ENCODE measurements at regions not wholly inside any gene's neighbourhood (a gene's known extent, or its start where the extent isn't known, plus 50 kb on each side); places are given as distances from the start of the nearest gene placed in this dataset.

DNA sequence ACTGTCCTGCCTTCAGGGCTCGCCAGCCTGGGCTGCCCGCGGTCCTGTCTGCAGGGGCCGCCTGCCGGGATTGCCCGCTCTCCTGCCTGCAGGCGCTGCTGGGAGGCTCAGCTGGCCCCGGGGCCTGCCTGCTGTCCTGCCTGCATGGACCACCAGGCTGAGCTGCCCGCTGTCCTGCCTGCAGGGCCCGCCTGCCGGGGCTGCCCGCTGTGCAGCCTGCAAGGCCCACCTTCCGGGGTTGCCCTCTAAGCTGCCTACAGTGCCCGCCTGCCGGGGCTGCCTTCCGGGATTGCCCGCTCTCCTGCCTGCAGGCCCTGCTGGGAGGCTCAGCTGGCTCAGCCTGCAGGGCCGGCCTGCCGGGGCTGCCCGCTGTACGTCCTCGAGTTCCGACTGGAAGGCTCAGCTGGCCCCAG, 164.4 kb downstream of the GLRX3 start:
- no peak overlapping the region for H3K4me3 ChIP-seq (ENCODE audit: low read length)
- H3K23ac ChIP-seq (ENCODE audit: low read length) = no peak overlapping the region
- no peak overlapping the region for H2BK5ac ChIP-seq (ENCODE audit: low read length)
- no peak overlapping the region for H3K9ac ChIP-seq (ENCODE audit: low read length)
- no CpG with 5 or more reads among the region's 23 CpGs for WGBS (ENCODE audit: extremely low coverage, insufficient coverage, low lambda C conversion rate)
- H4K8ac ChIP-seq (ENCODE audit: low read depth, low read length) = no peak overlapping the region
- H3K79me1 ChIP-seq (ENCODE audit: low read length) = no peaks in the 10 kb centered on the region
- DNase-seq = no peak
- no peaks in the 10 kb centered on the region for H3K27me3 ChIP-seq (ENCODE audit: insufficient read depth, low read length, poor library complexity)
- no peak overlapping the region for H2AK5ac ChIP-seq (ENCODE audit: low read length)
- H3K4ac ChIP-seq (ENCODE audit: low read depth, low read length) = no peak overlapping the region
- no peak overlapping the region for H4K5ac ChIP-seq (ENCODE audit: low read length)
- H3K79me2 ChIP-seq (ENCODE audit: control insufficient read depth, insufficient read depth, low read length) = no peaks in the 10 kb centered on the region
- H2BK120ac ChIP-seq (ENCODE audit: low read depth, low read length) = no peak overlapping the region
- H3K56ac ChIP-seq (ENCODE audit: low read length) = no peak overlapping the region
- H2BK15ac ChIP-seq (replicated peaks; ENCODE audit: low read depth) = no peak overlapping the region
- no peak overlapping the region for H3K18ac ChIP-seq (ENCODE audit: low read length)
- no peak overlapping the region for H3K27ac ChIP-seq (ENCODE audit: low read depth, low read length)
- no peaks in the 10 kb centered on the region for H3K4me1 ChIP-seq (ENCODE audit: control insufficient read depth, low read depth, low read length)
- H3K36me3 ChIP-seq (ENCODE audit: control insufficient read depth, insufficient read depth, low read length) = no peaks in the 10 kb centered on the region
- no peak overlapping the region for H3K4me2 ChIP-seq (ENCODE audit: low read length)

DNA sequence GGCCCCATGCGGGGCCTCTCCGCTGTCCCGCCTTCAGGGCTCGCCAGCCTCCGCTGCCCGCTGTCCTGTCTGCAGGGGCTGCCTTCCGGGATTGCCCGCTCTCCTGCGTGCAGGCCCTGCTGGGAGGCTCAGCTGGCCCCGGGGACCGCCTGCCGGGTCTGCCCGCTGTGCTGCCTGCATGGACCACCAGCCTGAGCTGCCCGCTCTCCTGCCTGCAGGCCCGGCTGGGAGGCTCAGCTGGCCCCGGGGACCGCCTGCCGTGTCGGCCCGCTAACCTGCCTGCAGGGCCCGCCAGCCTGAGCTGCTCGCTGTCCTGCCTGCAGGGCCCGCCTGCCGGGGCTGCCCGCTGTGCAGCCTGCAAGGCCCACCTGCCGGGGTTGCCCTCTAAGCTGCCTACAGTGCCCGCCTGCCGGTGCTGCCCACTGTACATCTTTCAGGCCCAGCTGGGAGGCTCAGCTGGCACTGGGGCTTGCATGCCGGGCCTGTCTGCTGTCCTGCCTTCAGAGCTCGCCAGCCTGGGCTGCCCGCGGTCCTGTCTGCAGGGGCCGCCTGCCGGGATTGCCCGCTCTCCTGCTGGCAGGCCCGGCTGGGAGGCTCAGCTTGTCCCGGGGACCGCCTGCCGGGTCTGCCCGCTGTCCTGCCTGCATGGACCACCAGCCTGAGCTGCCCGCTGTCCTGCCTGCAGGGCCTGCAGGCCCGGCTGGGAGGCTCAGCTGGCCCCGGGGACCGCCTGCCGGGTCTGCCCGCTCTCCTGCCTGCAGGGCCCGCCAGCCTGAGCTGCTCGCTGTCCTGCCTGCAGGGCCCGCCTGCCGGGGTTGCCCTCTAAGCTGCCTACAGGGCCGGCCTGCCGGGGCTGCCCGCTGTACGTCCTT, 165.1 kb downstream of the GLRX3 start:
- no peaks in the 10 kb centered on the region for H3K79me2 ChIP-seq (ENCODE audit: control insufficient read depth, insufficient read depth, low read length)
- H3K56ac ChIP-seq (ENCODE audit: low read length) = no peak overlapping the region
- no peak overlapping the region for H2BK5ac ChIP-seq (ENCODE audit: low read length)
- H3K4ac ChIP-seq (ENCODE audit: low read depth, low read length) = no peak overlapping the region
- no peak overlapping the region for H2AK5ac ChIP-seq (ENCODE audit: low read length)
- H3K4me1 ChIP-seq (ENCODE audit: control insufficient read depth, low read depth, low read length) = no peaks in the 10 kb centered on the region
- H3K36me3 ChIP-seq (ENCODE audit: control insufficient read depth, insufficient read depth, low read length) = no peaks in the 10 kb centered on the region
- H3K4me2 ChIP-seq (ENCODE audit: low read length) = no peak overlapping the region
- no peak overlapping the region for H3K9ac ChIP-seq (ENCODE audit: low read length)
- H2BK15ac ChIP-seq (replicated peaks; ENCODE audit: low read depth) = no peak overlapping the region
- no peak overlapping the region for H4K5ac ChIP-seq (ENCODE audit: low read length)
- no peaks in the 10 kb centered on the region for H3K27me3 ChIP-seq (ENCODE audit: insufficient read depth, low read length, poor library complexity)
- H3K27ac ChIP-seq (ENCODE audit: low read depth, low read length) = no peak overlapping the region
- H3K23ac ChIP-seq (ENCODE audit: low read length) = no peak overlapping the region
- no peak overlapping the region for H3K18ac ChIP-seq (ENCODE audit: low read length)
- H3K4me3 ChIP-seq (ENCODE audit: low read length) = no peak overlapping the region
- no CpG with 5 or more reads among the region's 54 CpGs for WGBS (ENCODE audit: extremely low coverage, insufficient coverage, low lambda C conversion rate)
- H3K79me1 ChIP-seq (ENCODE audit: low read length) = no peaks in the 10 kb centered on the region
- no peak overlapping the region for H4K8ac ChIP-seq (ENCODE audit: low read depth, low read length)
- no peak for DNase-seq
- no peak overlapping the region for H2BK120ac ChIP-seq (ENCODE audit: low read depth, low read length)

DNA sequence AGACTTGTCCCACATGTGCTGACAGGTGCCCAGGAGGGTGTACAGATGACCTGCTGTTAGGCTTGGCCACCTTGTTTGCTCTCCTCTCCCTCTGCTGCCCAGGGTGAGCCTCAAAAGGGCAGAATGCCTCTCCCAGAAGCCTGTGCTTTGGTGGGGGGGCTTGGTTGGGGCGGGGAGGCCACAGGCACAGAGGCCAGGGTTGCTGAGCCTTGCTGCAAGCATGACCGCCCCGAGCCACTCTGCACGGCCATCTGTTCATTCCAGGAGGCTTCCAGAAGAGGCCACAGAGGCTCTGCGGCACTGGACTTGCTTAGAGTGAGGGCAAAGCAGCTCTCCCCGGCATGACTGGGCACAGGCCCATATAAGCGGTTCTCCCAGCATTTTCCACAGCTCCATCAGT, 190.8 kb downstream of the GLRX3 start:
- no peak overlapping the region for H3K4ac ChIP-seq (ENCODE audit: low read depth, low read length)
- no peak overlapping the region for H2BK120ac ChIP-seq (ENCODE audit: low read depth, low read length)
- no peak overlapping the region for H2BK5ac ChIP-seq (ENCODE audit: low read length)
- H2BK15ac ChIP-seq (replicated peaks; ENCODE audit: low read depth) = no peak overlapping the region
- no CpG with 5 or more reads among the region's 7 CpGs for WGBS (ENCODE audit: extremely low coverage, insufficient coverage, low lambda C conversion rate)
- no peak overlapping the region for H4K5ac ChIP-seq (ENCODE audit: low read length)
- H2AK5ac ChIP-seq (ENCODE audit: low read length) = no peak overlapping the region
- no peaks in the 10 kb centered on the region for H3K79me1 ChIP-seq (ENCODE audit: low read length)
- DNase-seq = no peak
- no peak overlapping the region for H3K4me2 ChIP-seq (ENCODE audit: low read length)
- no peak overlapping the region for H3K27ac ChIP-seq (ENCODE audit: low read depth, low read length)
- no peak overlapping the region for H3K9ac ChIP-seq (ENCODE audit: low read length)
- H4K8ac ChIP-seq (ENCODE audit: low read depth, low read length) = no peak overlapping the region
- H3K27me3 ChIP-seq (ENCODE audit: insufficient read depth, low read length, poor library complexity) = no peaks in the 10 kb centered on the region
- H3K36me3 ChIP-seq (ENCODE audit: control insufficient read depth, insufficient read depth, low read length) = no peaks in the 10 kb centered on the region
- no peak overlapping the region for H3K18ac ChIP-seq (ENCODE audit: low read length)
- H3K23ac ChIP-seq (ENCODE audit: low read length) = no peak overlapping the region
- no peaks in the 10 kb centered on the region for H3K79me2 ChIP-seq (ENCODE audit: control insufficient read depth, insufficient read depth, low read length)
- no peak overlapping the region for H3K56ac ChIP-seq (ENCODE audit: low read length)
- no peak overlapping the region for H3K4me3 ChIP-seq (ENCODE audit: low read length)
- no peaks in the 10 kb centered on the region for H3K4me1 ChIP-seq (ENCODE audit: control insufficient read depth, low read depth, low read length)

DNA sequence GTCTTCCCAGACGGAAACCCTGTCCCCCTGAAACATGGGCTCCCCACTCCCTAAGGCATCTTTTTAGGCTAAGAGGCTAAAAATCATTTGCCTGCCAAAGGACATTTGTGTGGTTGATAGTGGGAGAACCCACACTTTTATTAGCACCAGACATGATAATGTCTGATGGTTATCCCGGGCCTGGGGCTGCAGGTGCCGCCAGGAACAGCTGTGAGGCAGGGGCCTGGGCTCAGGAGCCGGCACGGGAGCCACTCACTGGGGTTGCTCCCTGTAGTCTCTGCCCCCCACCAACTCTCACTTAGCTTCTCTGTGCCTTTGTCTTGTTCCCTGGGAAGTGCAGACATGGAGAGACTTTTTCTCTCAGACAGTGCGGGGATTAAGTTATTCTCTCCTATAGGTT, 193.6 kb downstream of the GLRX3 start:
- Histone ChIP-seq H3K79me1 (ENCODE audit: low read length) (no peaks in the 10 kb centered on the region), H3K4me3 (ENCODE audit: low read length) (no peak overlapping the region), H3K79me2 (ENCODE audit: control insufficient read depth, insufficient read depth, low read length) (no peaks in the 10 kb centered on the region), H3K36me3 (ENCODE audit: control insufficient read depth, insufficient read depth, low read length) (no peaks in the 10 kb centered on the region), H2BK15ac (replicated peaks; ENCODE audit: low read depth) (no peak overlapping the region), H4K8ac (ENCODE audit: low read depth, low read length) (no peak overlapping the region), H3K56ac (ENCODE audit: low read length) (no peak overlapping the region), H3K4me2 (ENCODE audit: low read length) (no peak overlapping the region), H3K27me3 (ENCODE audit: insufficient read depth, low read length, poor library complexity) (no peaks in the 10 kb centered on the region), H2BK120ac (ENCODE audit: low read depth, low read length) (no peak overlapping the region), H2AK5ac (ENCODE audit: low read length) (no peak overlapping the region), H3K27ac (ENCODE audit: low read depth, low read length) (no peak overlapping the region), H3K23ac (ENCODE audit: low read length) (no peak overlapping the region), H2BK5ac (ENCODE audit: low read length) (no peak overlapping the region), H3K4ac (ENCODE audit: low read depth, low read length) (no peak overlapping the region), H3K9ac (ENCODE audit: low read length) (no peak overlapping the region), H4K5ac (ENCODE audit: low read length) (no peak overlapping the region), H3K18ac (ENCODE audit: low read length) (no peak overlapping the region), H3K4me1 (ENCODE audit: control insufficient read depth, low read depth, low read length) (no peaks in the 10 kb centered on the region)
- no peak for DNase-seq
- WGBS (ENCODE audit: extremely low coverage, insufficient coverage, low lambda C conversion rate) = no CpG with 5 or more reads among the region's 6 CpGs

DNA sequence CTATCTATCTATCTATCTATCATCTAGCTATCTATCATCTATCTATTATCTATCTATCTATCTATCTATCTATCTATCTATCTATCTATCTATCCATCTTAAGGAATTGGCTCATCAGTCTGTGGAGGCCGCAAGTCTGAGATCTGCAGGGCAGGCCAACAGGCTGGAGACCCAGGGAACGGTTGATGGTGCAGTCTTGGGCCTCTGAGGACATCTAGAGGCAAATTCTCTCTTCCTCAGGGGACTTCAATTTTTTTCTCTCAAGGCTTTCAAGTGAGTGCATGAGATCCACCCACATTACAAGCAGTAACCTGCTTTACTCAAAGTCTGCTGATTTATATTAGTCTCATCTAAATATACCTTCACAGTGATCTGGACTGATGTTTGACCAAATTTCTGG, 197.0 kb downstream of the GLRX3 start:
- WGBS (ENCODE audit: extremely low coverage, insufficient coverage, low lambda C conversion rate) = no CpG with 5 or more reads among the region's 2 CpGs
- Histone ChIP-seq H3K23ac (ENCODE audit: low read length) (no peak overlapping the region), H2BK120ac (ENCODE audit: low read depth, low read length) (no peak overlapping the region), H3K27me3 (ENCODE audit: insufficient read depth, low read length, poor library complexity) (no peaks in the 10 kb centered on the region), H3K4me3 (ENCODE audit: low read length) (no peak overlapping the region), H3K4me2 (ENCODE audit: low read length) (no peak overlapping the region), H3K4me1 (ENCODE audit: control insufficient read depth, low read depth, low read length) (no peaks in the 10 kb centered on the region), H2AK5ac (ENCODE audit: low read length) (no peak overlapping the region), H4K5ac (ENCODE audit: low read length) (no peak overlapping the region), H4K8ac (ENCODE audit: low read depth, low read length) (no peak overlapping the region), H3K27ac (ENCODE audit: low read depth, low read length) (no peak overlapping the region), H3K79me2 (ENCODE audit: control insufficient read depth, insufficient read depth, low read length) (no peaks in the 10 kb centered on the region), H3K36me3 (ENCODE audit: control insufficient read depth, insufficient read depth, low read length) (no peaks in the 10 kb centered on the region), H3K9ac (ENCODE audit: low read length) (no peak overlapping the region), H3K4ac (ENCODE audit: low read depth, low read length) (no peak overlapping the region), H2BK15ac (replicated peaks; ENCODE audit: low read depth) (no peak overlapping the region), H3K18ac (ENCODE audit: low read length) (no peak overlapping the region), H3K79me1 (ENCODE audit: low read length) (no peaks in the 10 kb centered on the region), H2BK5ac (ENCODE audit: low read length) (no peak overlapping the region), H3K56ac (ENCODE audit: low read length) (no peak overlapping the region)
- peak; percentile 75 for DNase-seq

DNA sequence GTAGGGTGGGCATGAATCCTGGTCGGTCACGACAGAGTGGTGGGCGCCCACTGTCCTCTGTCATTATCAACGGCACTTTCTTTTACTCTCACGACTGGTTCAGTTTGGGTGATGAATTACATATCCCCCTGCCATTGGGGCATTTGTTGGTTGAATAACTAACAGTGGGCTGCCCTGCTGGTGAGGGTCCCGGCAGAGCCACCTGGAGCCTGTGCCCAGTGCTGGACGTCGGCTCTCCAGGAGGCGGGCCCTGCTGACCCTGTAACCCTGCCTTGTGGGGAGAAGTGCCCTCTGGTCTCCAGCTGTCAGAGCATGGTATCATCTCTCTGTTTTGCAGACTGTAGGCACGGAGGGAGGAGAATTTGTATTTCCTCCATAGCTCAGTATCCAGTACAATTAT, 199.1 kb downstream of the GLRX3 start:
- Histone ChIP-seq H3K79me1 (ENCODE audit: low read length) (no peaks in the 10 kb centered on the region), H3K4ac (ENCODE audit: low read depth, low read length) (no peak overlapping the region), H3K18ac (ENCODE audit: low read length) (no peak overlapping the region), H2AK5ac (ENCODE audit: low read length) (no peak overlapping the region), H2BK15ac (replicated peaks; ENCODE audit: low read depth) (no peak overlapping the region), H3K9ac (ENCODE audit: low read length) (no peak overlapping the region), H3K23ac (ENCODE audit: low read length) (no peak overlapping the region), H3K27me3 (ENCODE audit: insufficient read depth, low read length, poor library complexity) (no peaks in the 10 kb centered on the region), H3K79me2 (ENCODE audit: control insufficient read depth, insufficient read depth, low read length) (no peaks in the 10 kb centered on the region), H4K8ac (ENCODE audit: low read depth, low read length) (no peak overlapping the region), H2BK120ac (ENCODE audit: low read depth, low read length) (no peak overlapping the region), H3K27ac (ENCODE audit: low read depth, low read length) (no peak overlapping the region), H3K4me2 (ENCODE audit: low read length) (no peak overlapping the region), H3K4me1 (ENCODE audit: control insufficient read depth, low read depth, low read length) (no peaks in the 10 kb centered on the region), H3K4me3 (ENCODE audit: low read length) (no peak overlapping the region), H3K56ac (ENCODE audit: low read length) (no peak overlapping the region), H2BK5ac (ENCODE audit: low read length) (no peak overlapping the region), H4K5ac (ENCODE audit: low read length) (no peak overlapping the region), H3K36me3 (ENCODE audit: control insufficient read depth, insufficient read depth, low read length) (no peaks in the 10 kb centered on the region)
- no peak for DNase-seq
- WGBS (ENCODE audit: extremely low coverage, insufficient coverage, low lambda C conversion rate) = no CpG with 5 or more reads among the region's 10 CpGs

Data from mesendoderm (in vitro differentiated cells).